ENCODE measurements at regions not wholly inside any gene's neighbourhood (a gene's known extent, or its start where the extent isn't known, plus 50 kb on each side); places are given as distances from the start of the nearest gene placed in this dataset.

DNA sequence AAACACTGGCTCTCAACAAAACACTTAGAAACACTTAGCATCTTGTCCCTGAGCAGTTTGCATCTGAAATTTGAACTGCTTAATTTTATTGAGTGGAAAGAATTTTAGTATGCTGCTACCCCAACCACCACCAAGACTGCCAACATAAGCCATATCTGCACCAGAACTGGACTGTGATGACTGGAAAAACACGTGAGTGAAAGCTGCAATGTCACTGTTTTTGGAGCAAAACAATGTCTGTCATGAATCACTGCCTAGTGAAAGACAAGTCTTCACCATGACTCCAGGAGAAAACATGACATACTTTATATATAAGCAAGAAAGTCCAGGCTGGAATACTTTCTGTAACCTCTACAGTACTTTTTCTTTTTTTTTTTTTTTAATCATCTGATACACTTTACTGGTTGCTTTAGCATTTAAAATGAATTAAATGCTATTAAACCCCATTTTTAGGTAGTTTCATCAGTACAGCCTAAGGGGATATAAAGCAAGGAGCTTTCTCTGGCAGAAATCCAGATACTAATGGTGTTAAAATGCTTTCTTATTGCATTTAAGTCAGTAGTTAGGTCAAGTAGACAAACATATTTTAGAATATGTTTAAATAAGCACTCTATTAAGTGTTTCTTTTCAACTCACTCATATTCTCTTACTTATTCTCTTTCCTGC is 2129.4 kb upstream of the PIK3C3 start:
- no peak for DNase-seq (ENCODE audit: low spot score)
- TF ChIP-seq, protein P1, sequence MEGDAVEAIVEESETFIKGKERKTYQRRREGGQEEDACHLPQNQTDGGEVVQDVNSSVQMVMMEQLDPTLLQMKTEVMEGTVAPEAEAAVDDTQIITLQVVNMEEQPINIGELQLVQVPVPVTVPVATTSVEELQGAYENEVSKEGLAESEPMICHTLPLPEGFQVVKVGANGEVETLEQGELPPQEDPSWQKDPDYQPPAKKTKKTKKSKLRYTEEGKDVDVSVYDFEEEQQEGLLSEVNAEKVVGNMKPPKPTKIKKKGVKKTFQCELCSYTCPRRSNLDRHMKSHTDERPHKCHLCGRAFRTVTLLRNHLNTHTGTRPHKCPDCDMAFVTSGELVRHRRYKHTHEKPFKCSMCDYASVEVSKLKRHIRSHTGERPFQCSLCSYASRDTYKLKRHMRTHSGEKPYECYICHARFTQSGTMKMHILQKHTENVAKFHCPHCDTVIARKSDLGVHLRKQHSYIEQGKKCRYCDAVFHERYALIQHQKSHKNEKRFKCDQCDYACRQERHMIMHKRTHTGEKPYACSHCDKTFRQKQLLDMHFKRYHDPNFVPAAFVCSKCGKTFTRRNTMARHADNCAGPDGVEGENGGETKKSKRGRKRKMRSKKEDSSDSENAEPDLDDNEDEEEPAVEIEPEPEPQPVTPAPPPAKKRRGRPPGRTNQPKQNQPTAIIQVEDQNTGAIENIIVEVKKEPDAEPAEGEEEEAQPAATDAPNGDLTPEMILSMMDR (IDR thresholded peaks at IDR 0.05; ENCODE audit: extremely low read depth, insufficient read depth, missing control alignments) = no peak
- in situ Hi-C loops (cut with MboI; ENCODE audit: low pct_unique_long_range_greater_than_20kb, low sequenced_read_pairs, unreplicated experiment) = no loop called here

DNA sequence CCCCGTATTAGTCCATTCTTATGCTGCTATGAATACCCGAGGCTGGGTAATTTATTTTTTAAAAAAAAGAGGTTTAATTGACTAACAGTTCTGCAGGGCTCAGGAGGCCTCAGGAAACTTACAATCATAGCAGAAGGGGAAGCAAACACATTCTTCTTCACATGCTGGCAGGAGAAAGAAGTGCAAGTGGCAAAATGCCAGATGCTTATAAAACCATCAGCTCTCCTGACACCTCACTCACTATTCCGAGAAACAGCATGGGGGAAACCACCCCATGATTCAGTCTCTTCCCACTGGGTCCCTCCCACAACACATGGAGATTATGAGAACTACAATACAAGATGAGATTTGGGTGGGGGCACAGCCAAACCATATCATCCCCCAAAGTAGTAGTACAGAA is 2148.5 kb upstream of the PIK3C3 start:
- TF ChIP-seq, protein P1 (IDR thresholded peaks at IDR 0.05; ENCODE audit: extremely low read depth, insufficient read depth, missing control alignments) = no peak
- DNase-seq (ENCODE audit: low spot score) = no peak
- in situ Hi-C loops (cut with MboI; ENCODE audit: low pct_unique_long_range_greater_than_20kb, low sequenced_read_pairs, unreplicated experiment) = no loop called here

DNA sequence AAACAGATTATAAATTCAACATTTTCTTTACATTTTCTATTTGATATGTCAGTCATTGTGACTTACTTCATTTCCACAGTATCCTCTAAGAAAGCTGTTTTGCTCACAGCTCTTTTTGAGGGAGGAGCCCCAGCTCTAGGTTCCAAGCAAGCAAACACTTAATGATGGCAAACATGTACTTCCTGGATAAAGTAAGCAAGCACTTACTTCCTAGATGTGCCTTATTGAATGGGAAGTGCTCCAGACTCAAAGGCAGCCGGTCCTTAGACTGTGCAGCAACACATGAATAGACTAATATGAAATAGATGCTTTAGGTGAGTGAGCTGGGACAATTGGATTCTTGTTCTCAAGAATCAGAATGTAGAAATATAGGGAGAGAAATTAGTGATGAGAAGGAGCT is 2149.8 kb upstream of the PIK3C3 start:
- in situ Hi-C loops (cut with MboI; ENCODE audit: low pct_unique_long_range_greater_than_20kb, low sequenced_read_pairs, unreplicated experiment) = no loop called here

DNA sequence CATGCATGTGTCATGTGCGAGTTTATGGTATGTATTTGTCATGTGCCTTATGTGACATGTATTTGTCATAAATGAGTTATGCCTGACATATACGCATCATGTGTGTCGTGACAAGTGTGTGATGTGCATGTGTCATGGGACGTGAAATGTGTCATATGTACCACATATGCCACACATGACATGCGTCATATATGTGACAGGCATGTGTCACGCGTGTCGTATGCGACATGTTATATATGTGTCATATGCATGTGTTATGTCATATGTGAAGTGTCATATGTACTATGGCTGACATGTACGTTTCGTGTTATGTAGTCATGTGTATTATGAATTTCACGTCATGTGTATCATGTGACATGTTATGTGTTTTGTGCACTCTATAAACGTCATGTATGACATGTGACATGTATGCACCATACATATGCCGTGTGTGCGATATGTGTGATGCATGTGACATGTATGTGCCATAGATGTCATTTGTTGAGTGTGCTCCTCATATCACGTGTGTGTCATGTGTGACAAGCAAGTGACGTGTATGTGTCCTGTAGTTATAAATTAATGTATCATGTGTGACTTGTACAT is 2152.3 kb upstream of the PIK3C3 start:
- in situ Hi-C loops (cut with MboI; ENCODE audit: low pct_unique_long_range_greater_than_20kb, low sequenced_read_pairs, unreplicated experiment) = no loop called here

More for the DNA sequence above, 2149.8 kb upstream of the PIK3C3 start:
- no peak for DNase-seq (ENCODE audit: low spot score)
- TF ChIP-seq, protein P1 (IDR thresholded peaks at IDR 0.05; ENCODE audit: extremely low read depth, insufficient read depth, missing control alignments) = no peak

DNA sequence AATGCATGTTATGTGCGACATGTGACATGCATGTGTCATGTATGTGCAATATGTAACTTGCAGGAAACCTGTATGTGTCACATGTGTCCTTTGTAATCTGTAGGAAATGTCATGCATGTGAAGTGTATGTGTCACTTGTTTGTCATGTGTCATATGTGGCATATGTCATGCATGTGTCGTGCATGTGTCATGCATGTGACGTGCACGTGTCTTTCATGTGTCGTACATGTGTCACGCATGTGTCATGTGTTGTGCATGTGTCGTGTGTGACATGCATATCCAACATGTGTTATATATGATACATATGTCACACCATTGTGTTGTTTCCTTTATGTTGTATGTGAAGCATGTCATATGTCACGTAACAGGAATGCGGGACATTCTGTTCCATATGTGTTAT is 2153.2 kb upstream of the PIK3C3 start:
- in situ Hi-C loops (cut with MboI; ENCODE audit: low pct_unique_long_range_greater_than_20kb, low sequenced_read_pairs, unreplicated experiment) = no loop called here
- TF ChIP-seq, protein P1 (IDR thresholded peaks at IDR 0.05; ENCODE audit: extremely low read depth, insufficient read depth, missing control alignments) = no peak
- DNase-seq (ENCODE audit: low spot score) = no peak

More for the DNA sequence above, 2152.3 kb upstream of the PIK3C3 start:
- no peak for DNase-seq (ENCODE audit: low spot score)
- TF ChIP-seq, protein P1 (IDR thresholded peaks at IDR 0.05; ENCODE audit: extremely low read depth, insufficient read depth, missing control alignments) = no peak

DNA sequence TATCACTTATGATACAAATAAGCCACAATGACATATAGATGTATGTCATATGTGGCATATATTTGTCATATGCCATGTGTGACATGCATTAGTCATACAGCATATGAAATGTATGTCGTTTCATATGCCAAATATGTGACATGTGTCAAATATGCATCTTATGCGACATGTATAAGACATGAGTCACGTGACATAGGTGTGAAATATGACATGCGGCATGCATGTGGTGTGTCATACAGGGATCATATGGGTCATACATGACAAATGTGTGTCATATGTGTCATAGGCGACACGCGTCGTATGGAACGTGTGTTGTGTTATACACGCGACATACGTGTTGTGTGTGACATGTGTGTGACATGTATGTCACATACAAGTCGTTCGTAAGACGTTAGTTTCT is 2154.0 kb upstream of the PIK3C3 start:
- no peak for DNase-seq (ENCODE audit: low spot score)
- TF ChIP-seq, protein P1 (IDR thresholded peaks at IDR 0.05; ENCODE audit: extremely low read depth, insufficient read depth, missing control alignments) = no peak
- in situ Hi-C loops (cut with MboI; ENCODE audit: low pct_unique_long_range_greater_than_20kb, low sequenced_read_pairs, unreplicated experiment) = no loop called here
